ENCODE measurements at regions not wholly inside any gene's neighbourhood (a gene's known extent, or its start where the extent isn't known, plus 50 kb on each side); places are given as distances from the start of the nearest gene placed in this dataset.

- TF ChIP-seq, protein P1, sequence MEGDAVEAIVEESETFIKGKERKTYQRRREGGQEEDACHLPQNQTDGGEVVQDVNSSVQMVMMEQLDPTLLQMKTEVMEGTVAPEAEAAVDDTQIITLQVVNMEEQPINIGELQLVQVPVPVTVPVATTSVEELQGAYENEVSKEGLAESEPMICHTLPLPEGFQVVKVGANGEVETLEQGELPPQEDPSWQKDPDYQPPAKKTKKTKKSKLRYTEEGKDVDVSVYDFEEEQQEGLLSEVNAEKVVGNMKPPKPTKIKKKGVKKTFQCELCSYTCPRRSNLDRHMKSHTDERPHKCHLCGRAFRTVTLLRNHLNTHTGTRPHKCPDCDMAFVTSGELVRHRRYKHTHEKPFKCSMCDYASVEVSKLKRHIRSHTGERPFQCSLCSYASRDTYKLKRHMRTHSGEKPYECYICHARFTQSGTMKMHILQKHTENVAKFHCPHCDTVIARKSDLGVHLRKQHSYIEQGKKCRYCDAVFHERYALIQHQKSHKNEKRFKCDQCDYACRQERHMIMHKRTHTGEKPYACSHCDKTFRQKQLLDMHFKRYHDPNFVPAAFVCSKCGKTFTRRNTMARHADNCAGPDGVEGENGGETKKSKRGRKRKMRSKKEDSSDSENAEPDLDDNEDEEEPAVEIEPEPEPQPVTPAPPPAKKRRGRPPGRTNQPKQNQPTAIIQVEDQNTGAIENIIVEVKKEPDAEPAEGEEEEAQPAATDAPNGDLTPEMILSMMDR (IDR thresholded peaks at IDR 0.05) = no peak
- TF ChIP-seq POLR2AphosphoS5 (IDR thresholded peaks at IDR 0.05) (no peak), POLR2A (IDR thresholded peaks at IDR 0.05) (no peak), EP300 (IDR thresholded peaks at IDR 0.05) (no peak)
These were observed 145.4 kb upstream of the AHI1 start for GRCh38 chr6:135642912-135643311.
